ENCODE measurements at regions not wholly inside any gene's neighbourhood (a gene's known extent, or its start where the extent isn't known, plus 50 kb on each side); places are given as distances from the start of the nearest gene placed in this dataset.
A peak's percentile ranks its signal among the peaks of the same experiment; 100 is the strongest.

- no peak for TF ChIP-seq EZH2 (IDR thresholded peaks at IDR 0.05; ENCODE audit: low read length, missing control alignments)
- TF ChIP-seq CTCF (conservative IDR thresholded peaks at IDR 0.05 in 1 of 2, IDR thresholded peaks at IDR 0.05 in 1 of 2; ENCODE audit: low read depth in 1 of 2, low read length in 2 of 2): peak; percentile 78 to 84
- H3K27ac ChIP-seq (ENCODE audit: insufficient read depth, low read length): no peak overlapping the region
- H4K20me1 ChIP-seq (ENCODE audit: control insufficient read depth, extremely low read depth, insufficient read depth, low read length): no peaks in the 10 kb centered on the region
- H3K79me2 ChIP-seq (ENCODE audit: control insufficient read depth, insufficient read depth, low read length): no peaks in the 10 kb centered on the region
- no peaks in the 10 kb centered on the region for H3K9me3 ChIP-seq (ENCODE audit: control insufficient read depth, insufficient read depth, low read depth, low read length)
- H3K27me3 ChIP-seq (ENCODE audit: control insufficient read depth, insufficient read depth, low read length): no peaks in the 10 kb centered on the region
- no peak overlapping the region for H3K9ac ChIP-seq (ENCODE audit: insufficient read depth, low read length)
- H3K36me3 ChIP-seq (ENCODE audit: control insufficient read depth, insufficient read depth, low read length): no peaks in the 10 kb centered on the region
- no peak overlapping the region for H3K4me2 ChIP-seq (ENCODE audit: extremely low read depth, insufficient read depth, low read length)
- no peak overlapping the region for H3K4me3 ChIP-seq (replicated peaks in 1 of 4; ENCODE audit: control extremely low read depth in 1 of 4, insufficient read depth in 1 of 4, low read depth in 3 of 4, low read length in 4 of 4)
- no peaks in the 10 kb centered on the region for H3K4me1 ChIP-seq (ENCODE audit: control insufficient read depth, extremely low read depth, insufficient read depth, low read length)
- no peak overlapping the region for H2AFZ ChIP-seq (ENCODE audit: low read length)
- DNase-seq (ENCODE audit: low read depth in 2 of 2): peak; percentile 14 to 49
Observed at GRCh38 chr5:18305288-18305924, 671.1 kb downstream of the TAF11L14 start.

- DNase-seq (ENCODE audit: low read depth in 2 of 2): no peak
- Histone ChIP-seq H3K27ac (ENCODE audit: insufficient read depth, low read length) (no peak overlapping the region), H4K20me1 (ENCODE audit: control insufficient read depth, extremely low read depth, insufficient read depth, low read length) (no peaks in the 10 kb centered on the region), H3K4me3 (replicated peaks in 1 of 4; ENCODE audit: control extremely low read depth in 1 of 4, insufficient read depth in 1 of 4, low read depth in 3 of 4, low read length in 4 of 4) (no peak overlapping the region), H3K36me3 (ENCODE audit: control insufficient read depth, insufficient read depth, low read length) (no peaks in the 10 kb centered on the region), H3K4me1 (ENCODE audit: control insufficient read depth, extremely low read depth, insufficient read depth, low read length) (no peaks in the 10 kb centered on the region), H3K4me2 (ENCODE audit: extremely low read depth, insufficient read depth, low read length) (no peak overlapping the region), H3K9ac (ENCODE audit: insufficient read depth, low read length) (no peak overlapping the region), H3K9me3 (ENCODE audit: control insufficient read depth, insufficient read depth, low read depth, low read length) (no peaks in the 10 kb centered on the region), H2AFZ (ENCODE audit: low read length) (no peak overlapping the region), H3K79me2 (ENCODE audit: control insufficient read depth, insufficient read depth, low read length) (no peaks in the 10 kb centered on the region), H3K27me3 (ENCODE audit: control insufficient read depth, insufficient read depth, low read length) (no peaks in the 10 kb centered on the region)
- TF ChIP-seq CTCF (conservative IDR thresholded peaks at IDR 0.05 in 1 of 2, IDR thresholded peaks at IDR 0.05 in 1 of 2; ENCODE audit: low read depth in 1 of 2, low read length in 2 of 2) (no peak), EZH2 (IDR thresholded peaks at IDR 0.05; ENCODE audit: low read length, missing control alignments) (no peak)
Observed at GRCh38 chr5:18311266-18311665, 677.0 kb downstream of the TAF11L14 start.

GRCh38 chr5:18312016-18312415 lies 677.8 kb downstream of the TAF11L14 start:
- H3K9me3 ChIP-seq (ENCODE audit: control insufficient read depth, insufficient read depth, low read depth, low read length): no peaks in the 10 kb centered on the region
- no peaks in the 10 kb centered on the region for H4K20me1 ChIP-seq (ENCODE audit: control insufficient read depth, extremely low read depth, insufficient read depth, low read length)
- H3K4me1 ChIP-seq (ENCODE audit: control insufficient read depth, extremely low read depth, insufficient read depth, low read length): no peaks in the 10 kb centered on the region
- H3K4me2 ChIP-seq (ENCODE audit: extremely low read depth, insufficient read depth, low read length): no peak overlapping the region
- H3K27ac ChIP-seq (ENCODE audit: insufficient read depth, low read length): no peak overlapping the region
- TF ChIP-seq CTCF (conservative IDR thresholded peaks at IDR 0.05 in 1 of 2, IDR thresholded peaks at IDR 0.05 in 1 of 2; ENCODE audit: low read depth in 1 of 2, low read length in 2 of 2): no peak
- TF ChIP-seq EZH2 (IDR thresholded peaks at IDR 0.05; ENCODE audit: low read length, missing control alignments): no peak
- H3K27me3 ChIP-seq (ENCODE audit: control insufficient read depth, insufficient read depth, low read length): no peaks in the 10 kb centered on the region
- no peaks in the 10 kb centered on the region for H3K36me3 ChIP-seq (ENCODE audit: control insufficient read depth, insufficient read depth, low read length)
- no peak overlapping the region for H3K9ac ChIP-seq (ENCODE audit: insufficient read depth, low read length)
- no peak for DNase-seq (ENCODE audit: low read depth in 2 of 2)
- no peaks in the 10 kb centered on the region for H3K79me2 ChIP-seq (ENCODE audit: control insufficient read depth, insufficient read depth, low read length)
- no peak overlapping the region for H2AFZ ChIP-seq (ENCODE audit: low read length)
- H3K4me3 ChIP-seq (replicated peaks in 1 of 4; ENCODE audit: control extremely low read depth in 1 of 4, insufficient read depth in 1 of 4, low read depth in 3 of 4, low read length in 4 of 4): no peak overlapping the region
